ENCODE measurements at regions not wholly inside any gene's neighbourhood (a gene's known extent, or its start where the extent isn't known, plus 50 kb on each side); places are given as distances from the start of the nearest gene placed in this dataset.
"Not testable (repeated sequence)": the region's sequence is repeated elsewhere in the genome, so short reads cannot be mapped to it uniquely, and the experiment has no call there.

DNA sequence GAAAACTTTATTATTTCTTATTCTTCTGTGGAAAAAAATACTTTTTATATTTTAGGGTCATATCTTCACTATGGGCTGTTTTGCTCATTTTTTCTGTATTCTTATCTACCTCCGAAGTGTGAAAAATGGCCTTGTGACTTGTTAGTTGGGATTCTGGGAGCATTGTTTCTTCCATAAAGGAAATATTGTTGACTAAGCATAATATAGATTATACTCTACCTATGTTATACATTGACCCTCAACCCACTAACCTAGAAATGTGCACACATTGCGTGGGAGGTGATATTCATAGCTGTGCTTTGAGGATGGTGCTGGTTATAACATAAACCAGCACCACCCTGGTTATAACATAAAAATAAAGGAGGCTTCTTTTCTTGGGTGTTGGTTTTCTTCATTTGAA lies 259.2 kb upstream of the AADAT start:
- in situ Hi-C loops (cut with MboI; ENCODE audit: low pct_unique_long_range_greater_than_20kb, low sequenced_read_pairs, unreplicated experiment), result no loop called here

DNA sequence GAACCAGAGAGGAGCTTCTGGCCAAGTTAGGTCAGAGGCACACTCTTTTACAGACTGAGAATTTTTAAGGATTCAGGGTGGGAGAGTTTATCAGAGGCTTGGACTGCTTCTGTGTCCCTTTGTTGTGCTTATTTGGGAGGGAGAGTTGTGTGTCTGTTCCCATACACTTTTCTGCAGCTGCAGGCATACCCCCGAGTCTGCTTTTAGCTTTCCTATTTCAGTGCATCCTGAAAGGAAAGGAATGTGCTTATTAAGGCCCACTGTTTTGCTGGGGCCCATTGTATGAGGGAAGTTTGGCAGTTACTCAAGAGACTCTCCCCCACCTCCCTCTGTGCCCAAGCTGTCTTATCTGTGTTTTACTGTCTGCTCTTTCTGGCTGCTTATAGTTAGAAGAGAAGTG lies 257.4 kb upstream of the AADAT start:
- DNase-seq (ENCODE audit: low spot score); in situ Hi-C loops (cut with MboI; ENCODE audit: low pct_unique_long_range_greater_than_20kb, low sequenced_read_pairs, unreplicated experiment): not testable (repeated sequence)

More for the DNA sequence above, 259.2 kb upstream of the AADAT start:
- TF ChIP-seq, protein P1, sequence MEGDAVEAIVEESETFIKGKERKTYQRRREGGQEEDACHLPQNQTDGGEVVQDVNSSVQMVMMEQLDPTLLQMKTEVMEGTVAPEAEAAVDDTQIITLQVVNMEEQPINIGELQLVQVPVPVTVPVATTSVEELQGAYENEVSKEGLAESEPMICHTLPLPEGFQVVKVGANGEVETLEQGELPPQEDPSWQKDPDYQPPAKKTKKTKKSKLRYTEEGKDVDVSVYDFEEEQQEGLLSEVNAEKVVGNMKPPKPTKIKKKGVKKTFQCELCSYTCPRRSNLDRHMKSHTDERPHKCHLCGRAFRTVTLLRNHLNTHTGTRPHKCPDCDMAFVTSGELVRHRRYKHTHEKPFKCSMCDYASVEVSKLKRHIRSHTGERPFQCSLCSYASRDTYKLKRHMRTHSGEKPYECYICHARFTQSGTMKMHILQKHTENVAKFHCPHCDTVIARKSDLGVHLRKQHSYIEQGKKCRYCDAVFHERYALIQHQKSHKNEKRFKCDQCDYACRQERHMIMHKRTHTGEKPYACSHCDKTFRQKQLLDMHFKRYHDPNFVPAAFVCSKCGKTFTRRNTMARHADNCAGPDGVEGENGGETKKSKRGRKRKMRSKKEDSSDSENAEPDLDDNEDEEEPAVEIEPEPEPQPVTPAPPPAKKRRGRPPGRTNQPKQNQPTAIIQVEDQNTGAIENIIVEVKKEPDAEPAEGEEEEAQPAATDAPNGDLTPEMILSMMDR (IDR thresholded peaks at IDR 0.05; ENCODE audit: extremely low read depth, insufficient read depth, missing control alignments), result no peak
- no peak for DNase-seq (ENCODE audit: low spot score)

DNA sequence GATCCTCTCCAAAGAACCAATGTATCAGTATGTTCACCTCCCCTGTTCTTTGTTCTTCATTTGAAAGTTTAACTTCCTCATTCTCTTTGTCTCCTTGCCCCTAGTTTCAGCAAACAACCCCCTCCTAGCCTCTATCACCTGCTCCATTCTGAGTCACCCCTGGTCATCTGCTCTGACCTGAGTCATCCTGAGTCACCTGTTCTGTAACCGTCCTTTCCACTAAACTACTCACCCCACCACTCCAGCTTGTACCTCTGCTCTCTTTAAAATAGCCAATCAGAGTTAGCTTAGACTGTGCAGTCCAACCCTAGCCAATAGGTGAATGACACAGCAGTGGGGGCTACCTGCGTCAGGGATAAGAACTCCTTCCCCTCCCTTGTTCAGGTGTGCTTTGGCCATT lies 249.8 kb upstream of the AADAT start:
- in situ Hi-C loops (cut with MboI; ENCODE audit: low pct_unique_long_range_greater_than_20kb, low sequenced_read_pairs, unreplicated experiment), result no loop called here
- TF ChIP-seq, protein P1 (IDR thresholded peaks at IDR 0.05; ENCODE audit: extremely low read depth, insufficient read depth, missing control alignments), result no peak
- DNase-seq (ENCODE audit: low spot score), result no peak

DNA sequence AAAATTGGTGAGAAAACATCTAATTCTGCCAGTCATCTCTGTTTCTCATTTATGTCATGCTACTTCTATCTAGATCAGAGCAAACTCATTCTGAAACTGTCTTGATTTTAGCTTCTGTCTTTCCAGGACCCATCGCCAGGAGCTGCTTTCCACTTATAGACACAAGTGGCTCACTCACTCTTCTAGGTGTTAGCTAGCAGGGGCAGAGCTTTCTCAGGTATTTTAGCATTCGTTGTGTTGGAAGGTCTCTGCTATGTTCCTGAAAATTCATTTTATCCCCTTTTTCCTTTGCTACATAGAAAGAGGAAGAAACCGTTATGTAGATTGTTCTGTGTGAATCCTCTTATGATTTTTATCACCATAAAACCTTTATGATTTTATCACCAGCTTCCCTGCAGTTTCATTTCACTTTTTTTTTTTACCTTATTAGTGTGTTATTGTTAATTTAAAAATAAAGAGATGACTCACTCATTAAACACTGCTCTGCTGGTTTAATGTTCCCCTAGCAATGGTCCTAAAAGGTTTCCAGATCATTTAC lies 246.6 kb upstream of the AADAT start:
- TF ChIP-seq, protein P1 (IDR thresholded peaks at IDR 0.05; ENCODE audit: extremely low read depth, insufficient read depth, missing control alignments), result no peak
- peak; percentile 50 for DNase-seq (ENCODE audit: low spot score)
- in situ Hi-C loops (cut with MboI; ENCODE audit: low pct_unique_long_range_greater_than_20kb, low sequenced_read_pairs, unreplicated experiment), result no loop called here

DNA sequence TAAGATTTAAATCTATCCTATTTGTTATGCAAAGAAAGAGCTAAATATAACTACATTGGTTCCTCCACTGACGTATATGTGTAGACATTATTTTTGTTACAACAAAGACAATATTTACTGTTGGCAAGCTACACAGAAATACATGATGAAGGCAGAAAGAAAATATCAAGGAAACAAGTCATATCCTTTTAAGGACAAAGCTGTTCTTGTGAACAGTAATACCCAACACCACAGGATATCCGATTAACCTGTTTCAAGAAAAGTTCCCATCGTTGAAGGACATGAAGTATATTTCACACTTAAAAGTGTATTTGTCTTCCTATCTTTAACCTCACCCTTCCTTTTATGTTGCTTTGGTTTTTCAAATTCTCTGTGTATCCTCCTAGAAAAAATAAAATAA lies 235.8 kb upstream of the AADAT start:
- TF ChIP-seq, protein P1 (IDR thresholded peaks at IDR 0.05; ENCODE audit: extremely low read depth, insufficient read depth, missing control alignments), result no peak
- DNase-seq (ENCODE audit: low spot score), result no peak
- in situ Hi-C loops (cut with MboI; ENCODE audit: low pct_unique_long_range_greater_than_20kb, low sequenced_read_pairs, unreplicated experiment), result no loop called here

DNA sequence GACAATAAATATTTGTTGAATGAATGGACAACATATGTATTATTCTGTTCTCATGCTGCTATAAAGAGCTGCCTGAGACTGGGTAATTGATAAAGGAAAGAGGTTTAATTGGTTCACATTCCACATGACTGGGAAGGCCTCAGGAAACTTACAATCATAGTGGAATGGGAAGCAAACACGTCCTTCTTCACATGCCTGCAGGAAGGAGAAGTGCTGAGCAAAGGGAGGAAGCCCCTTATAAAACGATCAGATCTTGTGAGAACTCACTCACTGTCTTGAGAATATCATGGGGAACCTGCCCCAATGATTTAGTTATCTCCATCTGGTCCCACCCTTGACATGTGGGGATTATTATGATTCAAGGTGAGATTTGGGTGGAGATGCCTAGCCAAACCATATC lies 233.9 kb upstream of the AADAT start:
- in situ Hi-C loops (cut with MboI; ENCODE audit: low pct_unique_long_range_greater_than_20kb, low sequenced_read_pairs, unreplicated experiment), result no loop called here
- no peak for DNase-seq (ENCODE audit: low spot score)
- TF ChIP-seq, protein P1 (IDR thresholded peaks at IDR 0.05; ENCODE audit: extremely low read depth, insufficient read depth, missing control alignments), result no peak

DNA sequence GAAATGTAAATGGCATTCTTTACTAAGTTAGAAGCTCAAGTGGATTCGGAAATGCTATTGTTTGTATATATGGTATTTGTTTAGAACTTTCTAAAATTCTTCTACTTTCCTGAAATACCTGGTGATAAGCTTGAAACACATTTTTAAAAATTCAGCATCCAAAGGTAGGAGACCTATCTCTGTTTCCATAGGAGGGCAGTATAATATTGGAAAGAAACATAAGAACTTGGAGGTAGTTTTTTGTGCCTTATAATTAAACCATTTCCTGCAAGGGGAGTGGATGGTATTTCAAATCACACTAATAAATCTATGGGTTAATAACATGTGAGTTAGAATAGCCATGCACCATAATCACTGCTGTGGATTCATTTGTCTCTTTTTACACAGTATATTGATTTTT lies 217.4 kb upstream of the AADAT start:
- in situ Hi-C loops (cut with MboI; ENCODE audit: low pct_unique_long_range_greater_than_20kb, low sequenced_read_pairs, unreplicated experiment), result no loop called here
- DNase-seq (ENCODE audit: low spot score), result no peak
- TF ChIP-seq, protein P1 (IDR thresholded peaks at IDR 0.05; ENCODE audit: extremely low read depth, insufficient read depth, missing control alignments), result peak; percentile 11

All from GM13977 (cell line).